Ammon's horn (tissue), 1 donor: ENCODE measurements at regions not wholly inside any gene's neighbourhood (a gene's known extent, or its start where the extent isn't known, plus 50 kb on each side); places are given as distances from the start of the nearest gene placed in this dataset.
A peak's percentile ranks its signal among the peaks of the same experiment; 100 is the strongest.
"Not testable (repeated sequence)": the region's sequence is repeated elsewhere in the genome, so short reads cannot be mapped to it uniquely, and the experiment has no call there.

Experiments
- DNase-seq: peaks from one replicate; pipeline ENCODE4 v3.0.0-alpha.2; 2016; ENCODE audit warnings: low spot score

DNA sequence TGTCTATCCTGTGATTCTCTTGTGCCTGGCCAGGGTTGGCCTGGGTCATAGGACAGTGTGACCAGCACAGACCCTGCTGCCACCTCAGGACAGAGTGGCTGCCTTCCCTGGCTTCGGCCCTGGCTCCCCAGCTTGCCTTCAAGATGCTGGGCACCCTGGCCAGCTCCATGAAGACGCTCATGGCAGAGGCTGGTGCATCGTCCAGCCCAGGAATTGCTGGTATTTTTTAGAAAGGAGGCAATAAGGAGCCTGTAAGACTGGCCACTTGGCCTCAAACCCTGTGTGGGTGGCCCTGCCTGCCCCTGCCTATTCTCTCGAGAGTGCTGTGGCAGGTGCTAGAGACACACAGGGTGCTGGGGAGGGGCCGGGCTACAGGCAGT lies 70.4 kb upstream of the ACTRT2 start:
- DNase-seq: no peak

DNA sequence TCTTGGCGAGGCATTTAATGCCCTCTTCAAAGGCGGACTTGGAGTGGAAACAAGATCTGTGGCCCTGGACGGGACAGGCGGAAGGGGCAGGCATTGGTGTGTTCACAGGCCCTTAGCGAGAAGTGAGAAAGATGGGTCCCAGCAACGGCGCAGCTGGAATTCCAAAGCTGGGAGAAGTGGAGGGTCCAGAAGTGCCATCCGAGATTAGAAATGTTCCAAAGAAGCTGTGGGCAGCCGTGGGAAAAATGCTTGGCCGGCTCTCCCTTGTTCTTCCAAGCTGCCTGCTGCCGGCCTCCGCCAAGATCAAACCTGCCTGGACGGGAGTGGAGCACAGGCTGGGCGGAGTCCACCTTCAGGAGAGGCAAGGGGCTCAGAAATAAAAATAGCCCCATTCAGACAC lies 69.4 kb upstream of the ACTRT2 start:
- no peak for DNase-seq

DNA sequence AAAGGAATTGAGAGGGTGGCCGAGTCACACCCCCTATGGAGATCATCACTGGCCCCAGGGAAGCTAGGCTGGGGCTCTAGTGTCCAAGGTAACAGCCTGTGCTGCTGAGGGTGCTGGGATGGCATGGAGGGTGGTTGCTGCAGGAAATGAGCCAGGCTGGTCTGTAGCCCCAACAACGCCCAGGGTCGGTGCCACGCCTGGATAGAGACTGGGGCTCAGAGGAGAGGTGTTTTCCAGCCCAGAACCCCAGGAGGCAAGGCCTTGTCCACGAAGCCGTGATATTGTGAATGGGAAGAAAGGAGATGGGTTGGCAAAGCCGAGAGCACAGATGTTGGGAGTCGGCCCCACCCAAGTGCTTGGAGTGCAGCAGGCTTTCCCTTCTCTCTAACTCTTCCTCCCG lies 68.9 kb upstream of the ACTRT2 start:
- no peak for DNase-seq

DNA sequence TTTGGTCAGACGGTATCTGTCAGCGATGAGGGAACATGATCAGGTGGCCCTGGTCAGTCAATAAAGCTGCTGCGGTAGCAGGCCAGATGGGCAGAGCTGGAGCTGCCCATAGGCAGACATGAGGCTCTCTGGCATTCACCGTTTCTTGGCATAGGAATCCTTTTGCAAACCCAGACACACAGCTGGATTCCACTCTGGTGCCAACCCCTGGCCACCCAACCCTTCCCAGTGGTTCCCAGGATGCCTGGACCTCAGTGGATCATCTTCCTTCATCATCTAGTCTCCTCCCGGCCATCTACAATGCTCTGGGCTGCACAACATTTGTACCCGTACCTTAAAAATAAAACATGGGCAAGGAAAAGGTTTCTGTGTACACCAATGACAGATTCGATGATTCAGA lies 68.3 kb upstream of the ACTRT2 start:
- no peak for DNase-seq

DNA sequence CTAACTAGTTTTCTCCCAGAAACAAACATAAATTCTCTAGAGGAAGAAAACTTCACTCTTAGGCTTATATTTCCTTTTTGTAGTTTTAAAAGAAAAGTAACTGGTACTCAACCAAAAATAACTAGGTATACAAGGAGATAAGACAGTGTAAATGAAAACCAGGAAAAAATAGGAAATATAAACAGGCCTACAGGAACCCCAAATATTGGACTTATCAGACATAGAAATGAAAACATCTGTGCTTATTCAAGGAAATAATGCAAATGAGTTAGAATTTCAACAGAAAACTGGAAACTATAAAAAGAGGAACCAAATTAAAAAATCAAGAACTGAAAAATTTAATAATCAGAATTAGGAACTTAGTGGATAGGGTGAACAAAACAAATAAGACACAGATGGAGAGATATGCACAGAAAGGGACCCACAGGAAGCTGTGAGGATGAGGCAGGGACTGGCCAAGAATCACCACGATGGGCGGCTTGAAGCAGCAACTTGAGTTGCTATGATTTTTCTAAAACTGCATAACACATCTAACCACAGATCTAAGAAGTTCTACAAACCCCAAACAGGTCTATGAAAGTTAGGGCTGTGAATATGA lies 67.5 kb upstream of the ACTRT2 start:
- no peak for DNase-seq

DNA sequence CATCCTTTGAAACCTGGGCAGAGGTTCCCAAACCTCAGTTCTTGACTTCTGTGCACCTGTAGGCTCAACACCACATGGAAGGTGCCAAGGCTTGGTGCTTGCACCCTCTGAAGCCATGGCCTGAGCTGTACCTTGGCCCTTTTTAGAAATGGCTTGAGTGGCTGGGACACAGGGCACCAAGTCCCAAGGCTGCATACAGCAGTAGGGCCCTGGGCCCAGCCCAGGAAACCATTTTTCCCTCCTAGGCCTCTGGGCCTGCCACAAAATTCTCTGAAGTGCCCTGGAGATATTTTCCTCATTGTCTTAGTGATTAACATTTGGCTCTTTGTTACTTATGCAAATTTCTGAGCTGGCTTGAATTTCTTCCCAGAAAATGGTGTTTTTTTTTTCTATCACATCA lies 65.6 kb upstream of the ACTRT2 start:
- no peak for DNase-seq

DNA sequence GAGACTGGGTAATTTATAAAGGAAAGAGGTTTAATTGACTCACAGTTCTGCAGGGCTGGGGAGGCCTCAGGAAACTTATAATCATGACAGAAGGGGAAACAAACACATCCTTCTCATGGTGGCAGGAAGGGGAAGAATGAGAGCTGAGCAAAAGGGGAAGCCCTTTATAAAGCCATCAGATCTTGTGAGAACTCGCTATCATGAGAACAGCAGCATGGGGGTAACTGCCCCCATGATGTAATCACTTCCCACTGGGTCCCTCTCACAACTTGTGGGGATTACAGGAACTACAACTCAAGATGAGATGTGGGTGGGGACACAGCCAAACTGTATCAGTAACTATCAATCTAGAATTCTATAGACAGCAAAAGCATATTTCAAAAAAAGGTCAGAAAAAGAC lies 64.7 kb upstream of the ACTRT2 start:
- no peak for DNase-seq

DNA sequence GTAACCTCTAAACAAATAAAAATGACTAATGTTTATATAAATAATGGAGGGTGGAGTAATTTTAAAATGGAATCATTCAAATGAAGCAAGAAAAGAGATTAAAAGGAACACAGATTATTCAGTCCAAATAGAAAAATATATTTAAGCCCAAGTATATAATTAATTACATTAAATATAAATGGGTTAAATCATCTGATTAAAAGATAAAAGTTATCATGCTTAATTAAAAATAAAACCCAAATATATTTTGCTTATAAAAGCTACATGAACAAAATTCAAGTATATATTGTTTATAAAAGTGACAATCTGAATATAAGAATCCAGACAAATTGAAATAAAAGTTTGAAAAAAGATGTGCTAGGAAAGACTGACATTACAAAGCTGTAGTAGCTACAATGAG lies 63.9 kb upstream of the ACTRT2 start:
- DNase-seq: no peak

DNA sequence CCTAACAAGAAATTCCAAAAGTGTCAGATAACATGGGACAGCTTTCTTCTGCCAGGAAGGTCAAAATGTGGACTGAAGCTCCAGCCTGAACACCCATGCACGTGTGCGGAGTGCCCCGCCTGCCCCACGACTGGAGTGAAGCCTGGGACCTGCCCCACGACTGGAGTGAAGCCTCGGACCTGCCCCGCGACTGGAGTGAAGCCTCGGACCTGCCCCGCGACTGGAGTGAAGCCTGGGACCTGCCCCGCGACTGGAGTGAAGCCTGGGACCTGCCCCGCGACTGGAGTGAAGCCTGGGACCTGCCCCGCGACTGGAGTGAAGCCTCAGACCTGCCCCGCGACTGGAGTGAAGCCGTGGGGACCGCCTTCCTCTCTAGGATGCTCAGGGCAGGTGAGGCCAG lies 61.4 kb upstream of the ACTRT2 start:
- not testable (repeated sequence) for DNase-seq

DNA sequence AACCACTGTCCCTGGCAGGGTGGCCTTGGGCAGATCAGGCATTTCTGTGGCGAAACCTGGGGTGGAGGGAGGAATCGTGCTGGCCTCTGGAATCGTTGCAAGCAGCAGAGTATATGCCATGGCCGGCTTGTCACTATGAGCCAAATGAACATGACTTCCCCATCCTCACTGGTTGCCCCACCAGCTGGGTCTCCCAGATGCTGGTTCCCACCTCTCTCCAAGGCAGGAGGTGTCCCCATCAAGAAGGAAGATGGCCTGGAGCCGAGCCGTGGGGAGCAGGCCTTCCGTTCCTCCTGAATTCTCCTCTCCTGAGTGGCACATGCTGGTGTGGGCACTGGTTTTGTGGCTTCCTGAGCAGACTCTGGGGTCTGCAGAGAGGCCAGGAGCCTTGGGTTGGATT lies 60.2 kb upstream of the ACTRT2 start:
- DNase-seq: no peak

DNA sequence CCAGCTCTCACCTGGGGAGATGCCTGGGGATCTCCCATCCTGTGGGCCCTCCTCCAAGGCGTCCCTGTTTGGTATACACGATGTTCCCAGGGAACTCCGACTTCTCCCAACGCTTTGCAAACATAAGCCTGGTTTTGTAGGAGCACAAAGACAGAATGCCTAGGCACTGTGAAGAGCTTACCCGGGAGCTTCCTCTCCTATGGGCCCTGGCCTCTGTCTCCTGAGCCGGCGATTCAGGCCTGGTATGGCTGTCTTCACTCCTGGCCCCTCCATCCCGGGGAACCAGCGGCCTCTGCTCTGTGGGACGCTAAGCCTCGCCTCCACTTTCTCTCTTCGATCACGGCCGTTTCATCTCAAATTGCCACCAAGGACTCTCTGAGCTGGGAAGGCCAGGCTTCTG lies 59.6 kb upstream of the ACTRT2 start:
- DNase-seq: no peak

DNA sequence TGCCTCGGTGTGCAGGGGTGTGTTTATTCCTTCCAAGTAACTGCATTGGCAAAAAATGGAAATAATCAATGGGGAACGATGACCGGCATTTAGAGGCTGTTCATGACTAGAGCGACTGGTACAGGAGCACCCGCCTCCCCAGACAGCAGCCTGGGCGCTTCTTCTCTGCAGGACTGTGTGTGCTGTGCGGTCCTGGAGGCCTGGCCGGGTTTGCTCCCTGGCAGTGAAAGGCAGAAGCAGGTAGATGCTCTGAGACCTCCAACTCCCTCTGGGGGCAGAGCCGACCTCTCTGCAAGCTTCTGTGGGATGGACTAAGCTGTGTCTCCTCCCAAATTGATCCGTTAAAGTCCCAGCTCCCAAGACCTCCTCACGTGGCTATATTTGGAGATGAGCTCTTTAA lies 59.2 kb upstream of the ACTRT2 start:
- DNase-seq: no peak

DNA sequence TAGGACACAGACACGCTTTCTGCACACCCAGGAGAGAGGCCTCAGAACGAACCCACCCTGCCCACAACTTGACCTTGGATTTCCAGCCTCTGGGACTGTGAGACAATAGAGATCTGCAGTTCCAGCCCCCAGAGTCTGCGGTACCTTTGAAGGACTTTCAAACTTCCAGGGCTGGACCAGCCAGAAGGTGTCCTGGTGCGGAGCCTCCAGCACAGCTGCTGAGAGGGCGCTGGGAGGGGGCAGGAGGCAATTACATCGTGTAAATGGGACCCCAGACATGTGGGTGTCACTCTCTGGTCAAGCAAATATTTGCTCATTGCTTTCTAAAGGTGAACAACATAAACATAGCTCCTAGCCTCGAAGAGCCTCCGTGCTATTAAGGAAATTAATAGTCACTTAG lies 58.7 kb upstream of the ACTRT2 start:
- DNase-seq: no peak

DNA sequence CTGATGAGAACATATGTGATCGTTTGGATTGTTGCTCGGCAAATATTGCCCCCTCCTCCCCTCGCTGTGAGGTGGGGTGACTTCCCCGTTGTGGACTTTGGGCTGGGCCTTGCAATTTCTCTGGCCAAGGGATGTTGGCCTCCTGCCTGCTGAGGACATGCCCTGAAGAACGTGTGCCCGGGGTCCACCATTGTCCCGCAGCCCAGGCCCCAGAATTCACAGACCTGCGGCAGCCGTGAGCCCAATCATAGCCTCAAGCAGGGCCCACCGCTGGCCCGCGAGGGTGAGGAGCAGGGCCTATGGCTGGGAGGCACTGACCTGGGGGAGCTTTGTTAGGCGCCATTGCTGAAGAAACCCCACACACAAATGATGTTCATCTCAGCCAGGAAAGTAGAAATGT lies 58.3 kb upstream of the ACTRT2 start:
- no peak for DNase-seq

DNA sequence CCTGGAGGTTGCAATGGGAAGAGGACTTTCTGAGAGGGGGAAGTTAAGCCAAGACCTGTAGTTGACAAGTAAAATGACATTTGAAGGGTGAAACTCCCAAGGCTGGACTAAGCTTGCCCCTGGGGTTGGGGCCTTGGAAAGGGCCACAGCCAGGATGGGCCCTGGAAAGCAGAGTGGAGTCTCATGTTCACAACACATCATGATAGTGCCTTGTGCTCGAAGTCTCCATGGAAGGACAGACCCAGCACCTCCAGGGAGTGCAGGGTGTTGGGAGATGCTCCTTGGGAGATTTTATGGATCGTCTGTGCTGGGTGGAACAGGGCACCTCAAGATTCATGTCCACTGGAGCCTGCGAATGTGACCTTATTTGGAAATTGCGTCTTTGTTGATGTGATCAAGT lies 55.6 kb upstream of the ACTRT2 start:
- no peak for DNase-seq

DNA sequence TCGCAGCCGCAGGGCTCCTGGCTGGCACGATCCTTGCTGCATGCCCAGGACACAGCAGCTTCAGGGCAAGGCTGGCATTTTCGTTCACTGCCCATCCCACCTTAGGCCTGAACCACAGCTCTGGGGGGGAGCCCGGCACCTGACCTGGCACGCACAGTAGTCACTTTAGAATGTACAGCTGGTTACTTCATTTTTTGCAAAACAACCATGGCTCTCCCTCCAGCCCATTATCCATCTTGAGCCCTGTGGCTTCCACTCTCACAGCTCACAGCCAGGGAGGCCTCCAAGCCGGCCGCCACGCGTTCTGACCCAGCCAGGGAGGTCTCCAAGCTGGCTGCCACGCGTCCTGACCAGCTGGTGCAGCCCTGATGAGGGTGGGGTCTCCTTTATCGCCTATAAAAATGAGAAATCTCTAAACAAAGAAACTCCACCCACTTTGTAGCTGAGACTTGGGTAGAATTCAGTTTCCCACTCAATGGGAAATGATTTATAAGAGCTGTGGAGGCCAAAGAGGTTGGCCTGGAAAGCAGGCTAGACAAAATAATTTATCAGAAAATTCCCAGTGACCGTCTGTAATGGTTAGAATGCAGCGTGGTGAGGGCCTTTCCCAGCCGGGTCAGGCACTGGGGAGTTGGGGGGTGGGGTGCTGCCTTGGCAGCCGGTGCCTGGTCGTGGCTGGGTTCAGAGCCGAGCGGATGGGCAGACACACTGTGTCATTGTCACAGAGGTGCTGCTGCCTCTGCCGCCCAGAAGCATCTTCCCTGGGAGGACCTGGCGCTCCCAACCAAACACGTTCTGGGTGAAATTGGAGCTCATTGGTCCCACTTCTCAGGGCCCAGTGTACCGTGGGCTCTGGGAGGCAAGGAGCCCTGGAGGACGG lies 54.6 kb upstream of the ACTRT2 start:
- DNase-seq: peak; percentile 87

DNA sequence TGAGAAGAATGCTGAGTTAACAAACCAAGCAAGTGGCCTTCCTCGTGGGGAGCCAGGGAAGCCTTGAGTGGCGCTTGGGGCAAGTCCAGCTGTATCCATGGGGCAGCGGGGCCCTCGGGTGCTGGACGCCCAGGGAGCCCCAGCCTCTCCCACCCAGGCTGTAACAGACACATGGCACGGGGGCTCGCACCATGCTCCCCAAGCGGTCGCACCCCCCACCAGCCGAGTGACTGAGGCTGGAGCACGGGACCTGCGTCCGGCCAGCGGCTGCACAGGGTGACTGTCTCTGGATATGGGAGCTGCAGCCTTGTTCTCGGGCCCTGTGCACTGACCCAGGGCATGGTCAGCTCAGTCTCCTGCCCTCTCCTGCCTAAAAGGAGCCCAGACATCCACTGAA lies 53.9 kb upstream of the ACTRT2 start:
- no peak for DNase-seq

DNA sequence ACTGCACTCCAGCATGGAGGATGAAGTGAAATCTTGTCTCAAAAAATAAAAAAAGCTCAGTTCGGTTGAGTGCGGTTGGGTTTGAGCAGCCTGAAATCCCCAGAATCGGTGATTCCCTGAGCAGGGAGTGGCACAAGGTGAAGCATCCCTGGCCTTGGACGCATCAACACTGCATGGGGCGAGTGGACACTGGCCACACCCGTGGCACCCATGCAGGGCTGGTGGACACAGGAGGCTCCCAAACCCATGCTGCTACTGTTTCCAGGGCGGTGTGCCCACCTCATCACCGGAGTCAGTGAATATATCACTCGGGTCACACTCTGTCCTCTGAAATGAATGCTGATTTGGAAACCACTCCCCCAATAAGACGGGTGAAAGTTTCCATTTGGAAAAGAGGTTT lies 53.4 kb upstream of the ACTRT2 start:
- DNase-seq: no peak

DNA sequence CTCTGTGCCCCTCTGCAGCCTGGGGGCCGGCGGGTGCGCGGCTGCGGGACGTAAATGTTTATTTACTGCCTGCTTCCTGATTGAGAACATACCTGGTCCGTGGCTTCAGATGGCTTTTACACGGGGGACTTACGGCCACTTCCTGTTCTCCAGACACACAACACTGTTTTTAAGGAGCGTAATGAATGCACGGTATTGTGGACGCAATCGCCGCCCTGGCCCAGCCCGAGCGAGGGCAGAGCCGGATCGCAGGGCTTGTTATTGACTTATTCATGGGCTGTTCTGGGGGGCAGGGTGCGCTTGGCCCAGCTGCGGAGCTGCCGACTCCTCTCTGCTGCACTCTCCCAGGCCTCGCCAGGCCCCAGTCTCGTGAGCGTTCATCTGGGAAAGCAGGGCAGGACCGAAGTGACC lies 52.8 kb upstream of the ACTRT2 start:
- peak; percentile 93 for DNase-seq

DNA sequence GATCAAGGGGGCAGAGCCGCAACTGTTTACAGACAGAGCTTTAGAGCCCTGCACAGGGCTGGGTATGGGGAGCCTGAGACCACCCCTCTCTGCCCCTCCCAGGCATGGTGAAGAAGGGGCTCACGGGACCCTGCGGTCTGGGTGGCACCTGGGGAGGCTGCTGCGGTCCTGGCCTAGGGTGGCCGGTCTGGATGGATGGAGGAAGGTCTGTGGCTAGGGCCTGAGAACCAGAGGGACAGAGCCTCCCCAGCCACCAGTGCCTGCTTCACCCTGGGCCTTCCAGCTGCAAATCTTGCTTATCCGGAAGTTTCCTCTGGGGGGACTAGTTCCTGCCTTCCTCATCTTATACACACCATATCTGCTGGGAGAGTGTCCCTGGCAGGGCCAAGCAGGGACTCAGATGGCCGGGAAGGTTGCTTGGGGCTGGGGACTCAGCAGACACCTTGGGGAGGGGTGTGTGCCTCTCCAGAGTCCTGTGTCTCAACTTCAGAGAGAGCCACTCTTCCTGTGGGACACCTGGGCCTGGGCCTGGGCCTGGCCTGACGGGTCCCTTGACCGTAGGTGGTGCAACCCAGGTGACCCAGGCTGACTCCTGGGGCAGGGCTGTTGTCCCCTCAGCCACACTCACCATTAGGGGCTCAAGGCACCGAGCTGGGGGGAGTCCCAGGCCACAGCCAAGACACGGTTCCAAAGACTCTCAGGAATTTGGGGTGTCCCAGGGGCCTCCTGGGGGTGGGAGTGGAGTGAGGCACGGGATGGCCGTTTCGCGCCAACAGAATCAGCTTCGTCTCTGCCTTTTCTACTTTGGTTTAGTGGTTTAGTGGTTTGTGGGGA lies 52.0 kb upstream of the ACTRT2 start:
- DNase-seq: no peak

DNA sequence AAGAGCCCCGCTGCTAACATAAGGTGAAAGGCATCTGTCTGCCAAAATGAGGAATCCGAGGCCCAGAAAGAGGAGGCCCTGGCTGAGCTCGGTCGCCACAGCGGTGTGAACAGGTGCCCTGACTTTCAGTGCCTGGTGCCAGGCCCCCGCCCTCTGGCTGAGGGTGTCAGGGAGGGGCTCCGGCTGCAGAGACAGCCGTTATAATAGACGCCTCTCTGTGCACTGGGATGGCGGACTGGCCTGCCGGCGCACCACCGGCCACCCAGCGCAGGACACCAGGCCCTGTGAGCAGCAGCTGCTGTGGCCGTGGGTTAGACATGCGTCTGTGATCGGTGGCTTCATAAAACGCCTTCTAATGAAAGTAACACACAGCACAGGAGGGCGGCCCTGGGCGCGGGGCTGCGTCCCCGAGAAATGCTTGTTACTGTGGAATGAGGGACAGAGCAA lies 51.4 kb upstream of the ACTRT2 start:
- no peak for DNase-seq

DNA sequence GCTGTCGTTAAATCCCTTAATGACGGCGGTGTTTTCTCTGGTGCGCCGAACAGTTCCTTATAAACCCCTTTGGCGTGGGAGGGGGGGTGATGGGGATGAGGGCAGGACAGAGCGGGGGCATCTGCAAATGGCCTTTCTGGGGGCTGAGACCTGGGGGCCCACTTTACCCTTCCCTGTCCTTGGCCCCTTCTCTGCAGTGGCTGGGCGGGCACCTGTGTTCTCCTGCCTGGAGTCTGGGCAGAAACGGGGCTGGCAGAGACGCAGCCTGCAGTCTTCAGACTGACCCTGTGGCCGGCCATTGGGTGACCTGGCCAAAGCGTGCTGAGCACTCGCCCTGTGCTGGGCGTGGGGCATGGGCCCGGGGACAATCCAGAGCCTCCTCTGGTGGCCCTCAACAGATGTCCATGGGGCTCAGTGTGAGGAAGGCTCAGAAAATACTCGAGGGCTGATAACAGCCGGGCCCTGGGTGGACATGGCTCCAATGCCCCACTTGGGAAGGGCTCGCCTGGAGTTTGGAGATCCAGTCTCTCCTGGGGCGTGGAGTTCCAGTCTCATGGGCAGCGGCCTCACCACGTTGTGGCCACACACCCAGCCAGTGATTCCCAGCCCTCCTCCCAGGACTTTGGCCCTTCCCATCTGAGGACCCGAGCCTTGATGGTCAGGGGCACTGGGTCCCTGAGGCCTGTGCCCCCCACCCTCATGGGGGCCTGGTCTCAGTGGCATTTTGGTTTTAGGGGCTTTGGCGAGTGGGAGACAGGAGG lies 50.8 kb upstream of the ACTRT2 start:
- DNase-seq: no peak
